ENCODE measurements at regions not wholly inside any gene's neighbourhood (a gene's known extent, or its start where the extent isn't known, plus 50 kb on each side); places are given as distances from the start of the nearest gene placed in this dataset.

- H4K20me1 ChIP-seq (ENCODE audit: insufficient read depth), result no peaks in the 10 kb centered on the region
- H3K9me3 ChIP-seq, result no peaks in the 10 kb centered on the region
- H3K27ac ChIP-seq (ENCODE audit: low read depth in 2 of 2, low read length in 1 of 2), result no peak overlapping the region
- no peaks in the 10 kb centered on the region for H3K79me2 ChIP-seq (ENCODE audit: insufficient read depth)
- ChIA-PET CTCF (no interaction called here), POLR2A (no interaction called here)
- no peaks in the 10 kb centered on the region for H3K36me3 ChIP-seq (replicated peaks in 1 of 2; ENCODE audit: control insufficient read depth in 1 of 2, insufficient read depth in 2 of 2, low read length in 1 of 2)
- DNase-seq, result no peak
- no peaks in the 10 kb centered on the region for H3K4me1 ChIP-seq (ENCODE audit: control insufficient read depth in 1 of 2, insufficient read depth in 2 of 2, low read depth in 1 of 2, low read length in 1 of 2)
- 89% methylated on average over 12 of the region's 18 CpGs for WGBS (ENCODE audit: low lambda C conversion rate)
- H3K4me2 ChIP-seq, result no peak overlapping the region
- H2AFZ ChIP-seq (ENCODE audit: low read depth), result no peak overlapping the region
- no peaks in the 10 kb centered on the region for H3F3A ChIP-seq (replicated peaks; ENCODE audit: insufficient read depth)
- no peak for TF ChIP-seq CTCF (IDR thresholded peaks at IDR 0.05)
- no peak for TF ChIP-seq RFX5 (IDR thresholded peaks at IDR 0.05; ENCODE audit: low read length)
- no peak for TF ChIP-seq MAX (IDR thresholded peaks at IDR 0.05; ENCODE audit: low read depth)
- no peak for TF ChIP-seq EP300 (IDR thresholded peaks at IDR 0.05; ENCODE audit: borderline replicate concordance in 1 of 2, low read depth in 1 of 2, low read length in 1 of 2)
- no peak for TF ChIP-seq TAF1 (IDR thresholded peaks at IDR 0.05; ENCODE audit: borderline replicate concordance, low read depth, low read length)
- no peak overlapping the region for H3K9ac ChIP-seq
- H3K4me3 ChIP-seq (ENCODE audit: low read depth in 2 of 2, low read length in 1 of 2), result no peak overlapping the region
- H3K9me2 ChIP-seq, result no peaks in the 10 kb centered on the region
- no peaks in the 10 kb centered on the region for H3K27me3 ChIP-seq (ENCODE audit: insufficient read depth)
These were observed 249.3 kb downstream of the ANKRD50 start for GRCh38 chr4:124462954-124463828.

- no peak for TF ChIP-seq TCF12 (IDR thresholded peaks at IDR 0.05)
- TF ChIP-seq NRF1 (IDR thresholded peaks at IDR 0.05; ENCODE audit: low read depth, low read length), result no peak
- no peak for TF ChIP-seq SIN3A (IDR thresholded peaks at IDR 0.05; ENCODE audit: borderline replicate concordance, low read depth, low read length)
- no peak for TF ChIP-seq JUND (IDR thresholded peaks at IDR 0.05)
- no peak for TF ChIP-seq EP300 (IDR thresholded peaks at IDR 0.05; ENCODE audit: borderline replicate concordance in 1 of 2, low read depth in 1 of 2, low read length in 1 of 2)
- TF ChIP-seq USF2 (IDR thresholded peaks at IDR 0.05; ENCODE audit: borderline replicate concordance, low read depth, low read length), result no peak
- no peak for TF ChIP-seq MAX (IDR thresholded peaks at IDR 0.05; ENCODE audit: low read depth)
- POLR2A ChIA-PET, result no interaction called here
These were observed 247.7 kb downstream of the ANKRD50 start for GRCh38 chr4:124464836-124465235.

More at GRCh38 chr4:124464836-124465235, 247.7 kb downstream of the ANKRD50 start:
- Histone ChIP-seq H3K9ac (no peak overlapping the region), H3K4me2 (no peak overlapping the region), H3K27me3 (ENCODE audit: insufficient read depth) (no peaks in the 10 kb centered on the region), H3K9me3 (no peaks in the 10 kb centered on the region), H2AFZ (ENCODE audit: low read depth) (no peak overlapping the region), H3K79me2 (ENCODE audit: insufficient read depth) (no peaks in the 10 kb centered on the region), H3K9me2 (no peaks in the 10 kb centered on the region), H3K27ac (ENCODE audit: low read depth in 2 of 2, low read length in 1 of 2) (no peak overlapping the region), H3K36me3 (replicated peaks in 1 of 2; ENCODE audit: control insufficient read depth in 1 of 2, insufficient read depth in 2 of 2, low read length in 1 of 2) (no peaks in the 10 kb centered on the region), H4K20me1 (ENCODE audit: insufficient read depth) (no peaks in the 10 kb centered on the region), H3K4me3 (ENCODE audit: low read depth in 2 of 2, low read length in 1 of 2) (no peak overlapping the region), H3K4me1 (ENCODE audit: control insufficient read depth in 1 of 2, insufficient read depth in 2 of 2, low read depth in 1 of 2, low read length in 1 of 2) (no peaks in the 10 kb centered on the region), H3F3A (replicated peaks; ENCODE audit: insufficient read depth) (no peaks in the 10 kb centered on the region)
- no peak for DNase-seq
- CTCF ChIA-PET, result interaction anchor here (1.1 kb wide), 1 partner anchor 43 kb away, joined by 3 read pairs; no protein-coding TSS in a partner anchor
- WGBS (ENCODE audit: low lambda C conversion rate), result 100% methylated on average over 1 of the region's 1 CpG

All from SK-N-SH (cell line).